ENCODE measurements at regions not wholly inside any gene's neighbourhood (a gene's known extent, or its start where the extent isn't known, plus 50 kb on each side); places are given as distances from the start of the nearest gene placed in this dataset.

- DNase-seq (ENCODE audit: low read depth): no peak
- TF ChIP-seq CTCF (IDR thresholded peaks at IDR 0.05; ENCODE audit: low read depth, low read length) (no peak), POLR2A (IDR thresholded peaks at IDR 0.05; ENCODE audit: extremely low read depth, insufficient read length) (no peak), MAX (IDR thresholded peaks at IDR 0.05; ENCODE audit: low read depth, low read length) (no peak), MYC (IDR thresholded peaks at IDR 0.05; ENCODE audit: low read depth, low read length) (no peak)
- H3K4me3 ChIP-seq (ENCODE audit: low read depth, low read length): no peak overlapping the region
Observed at GRCh38 chr9:84486663-84487062, 146.1 kb upstream of the SLC28A3 start.

DNA sequence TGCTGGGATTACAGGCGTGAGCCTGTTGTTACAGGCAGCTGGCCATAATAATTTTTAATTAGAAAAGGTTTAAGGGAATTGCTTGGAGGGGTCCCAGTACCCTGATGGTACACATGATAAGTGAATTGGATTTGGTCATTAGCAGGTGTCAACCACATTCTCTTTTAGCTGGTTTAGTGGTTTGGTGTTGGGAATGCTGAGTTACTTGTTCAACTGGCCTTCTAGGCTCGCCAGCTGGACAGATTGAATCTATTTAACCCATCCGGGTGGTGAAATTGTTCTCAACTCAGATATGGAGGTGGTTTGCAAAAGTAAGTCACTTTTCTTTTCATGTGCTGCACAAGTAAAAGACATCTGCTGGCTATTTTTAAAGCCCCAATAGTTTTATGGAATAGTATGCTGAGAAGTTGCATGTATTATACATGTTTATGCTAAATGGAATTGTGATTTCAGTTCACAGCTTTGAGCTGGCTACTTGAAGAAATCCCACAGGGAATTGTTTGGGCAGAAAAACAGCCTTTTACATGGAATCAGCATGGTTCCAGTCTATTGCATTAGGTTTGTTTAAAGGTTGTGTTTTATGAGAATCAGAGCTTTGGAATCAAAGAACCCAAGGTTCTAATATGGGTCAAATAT lies 149.8 kb upstream of the SLC28A3 start:
- TF ChIP-seq CTCF (IDR thresholded peaks at IDR 0.05; ENCODE audit: low read depth, low read length) (no peak), POLR2A (IDR thresholded peaks at IDR 0.05; ENCODE audit: extremely low read depth, insufficient read length) (no peak), MYC (IDR thresholded peaks at IDR 0.05; ENCODE audit: low read depth, low read length) (no peak), MAX (IDR thresholded peaks at IDR 0.05; ENCODE audit: low read depth, low read length) (no peak)
- H3K4me3 ChIP-seq (ENCODE audit: low read depth, low read length): no peak overlapping the region
- no peak for DNase-seq (ENCODE audit: low read depth)

GRCh38 chr9:84490842-84491325 lies 150.3 kb upstream of the SLC28A3 start:
- no peak overlapping the region for H3K4me3 ChIP-seq (ENCODE audit: low read depth, low read length)
- no peak for TF ChIP-seq CTCF (IDR thresholded peaks at IDR 0.05; ENCODE audit: low read depth, low read length)
- TF ChIP-seq POLR2A (IDR thresholded peaks at IDR 0.05; ENCODE audit: extremely low read depth, insufficient read length): no peak
- TF ChIP-seq MAX (IDR thresholded peaks at IDR 0.05; ENCODE audit: low read depth, low read length): no peak
- TF ChIP-seq MYC (IDR thresholded peaks at IDR 0.05; ENCODE audit: low read depth, low read length): no peak
- no peak for DNase-seq (ENCODE audit: low read depth)

DNA sequence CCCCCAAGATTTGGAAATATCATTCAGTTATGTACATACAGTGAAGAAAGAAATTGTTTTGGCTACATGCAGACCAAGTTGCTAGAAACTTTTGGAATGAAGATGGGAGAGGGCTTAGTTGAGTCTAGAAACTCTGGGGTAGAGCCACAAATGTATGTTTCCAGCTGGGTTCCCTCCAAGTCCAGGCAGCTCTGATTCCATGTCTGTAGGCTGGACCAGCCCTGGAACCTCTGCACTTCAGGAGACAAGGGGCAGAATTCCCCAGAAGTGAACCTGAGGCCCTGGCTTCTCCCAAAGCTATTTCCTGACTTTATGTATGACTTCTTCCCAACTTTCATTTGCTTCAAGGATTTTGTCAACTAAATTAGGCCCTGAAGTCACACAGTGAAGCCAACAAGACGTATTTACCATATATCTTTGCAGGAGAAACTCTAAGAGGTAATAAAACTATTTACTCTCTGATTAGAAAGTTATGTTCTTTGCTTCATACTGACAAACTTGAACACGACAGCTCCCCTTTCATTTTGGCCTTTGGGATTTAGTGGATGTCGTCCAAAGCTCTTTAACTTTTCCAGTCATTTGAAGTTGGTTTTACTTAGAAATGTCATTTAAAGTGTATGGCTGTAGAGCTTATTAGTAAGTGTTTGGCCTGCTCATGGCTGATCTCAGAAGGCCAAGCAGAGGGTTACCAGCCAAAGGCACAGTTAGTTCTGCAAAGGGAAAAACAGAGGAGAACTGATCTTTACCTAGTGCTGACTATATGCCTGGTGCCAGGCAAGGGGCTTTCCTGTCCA lies 152.0 kb upstream of the SLC28A3 start:
- DNase-seq (ENCODE audit: low read depth): no peak
- no peak for TF ChIP-seq MAX (IDR thresholded peaks at IDR 0.05; ENCODE audit: low read depth, low read length)
- TF ChIP-seq CTCF (IDR thresholded peaks at IDR 0.05; ENCODE audit: low read depth, low read length): no peak
- no peak for TF ChIP-seq POLR2A (IDR thresholded peaks at IDR 0.05; ENCODE audit: extremely low read depth, insufficient read length)
- no peak for TF ChIP-seq MYC (IDR thresholded peaks at IDR 0.05; ENCODE audit: low read depth, low read length)
- H3K4me3 ChIP-seq (ENCODE audit: low read depth, low read length): no peak overlapping the region

DNA sequence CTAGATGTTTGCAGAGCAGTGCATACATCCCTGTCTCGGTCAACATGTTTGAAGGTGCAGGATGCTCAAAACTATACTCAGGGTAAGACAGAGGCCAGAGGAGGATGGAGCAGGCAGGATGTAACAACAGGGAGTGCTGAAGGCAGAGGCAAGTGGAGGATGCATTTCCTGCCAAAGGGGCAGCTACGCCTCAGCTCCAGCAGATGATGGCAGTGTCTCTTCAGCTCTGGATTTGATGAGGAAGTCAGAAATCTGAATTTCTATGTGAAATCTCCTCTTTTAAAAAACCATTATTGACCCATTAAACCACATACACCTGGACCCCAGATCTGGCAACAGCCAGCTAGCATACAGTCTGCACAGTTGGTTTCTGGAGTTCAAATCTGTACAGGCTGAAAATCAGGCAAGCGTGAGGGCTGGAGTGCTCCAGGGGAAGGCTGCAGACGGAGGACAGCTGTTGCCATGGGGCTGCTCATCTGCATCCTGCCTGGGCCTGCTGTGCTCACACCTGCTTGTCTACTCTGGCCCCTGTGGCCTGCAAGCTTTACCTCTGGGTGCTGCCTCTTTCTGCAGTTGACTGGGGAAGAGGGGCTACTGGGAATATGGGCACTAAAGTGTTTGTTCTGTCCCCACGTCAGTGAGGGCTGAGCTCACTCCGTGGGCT lies 152.9 kb upstream of the SLC28A3 start:
- DNase-seq (ENCODE audit: low read depth): no peak
- H3K4me3 ChIP-seq (ENCODE audit: low read depth, low read length): no peak overlapping the region

More for the DNA sequence above, 152.9 kb upstream of the SLC28A3 start:
- TF ChIP-seq MAX (IDR thresholded peaks at IDR 0.05; ENCODE audit: low read depth, low read length) (no peak), CTCF (IDR thresholded peaks at IDR 0.05; ENCODE audit: low read depth, low read length) (no peak), MYC (IDR thresholded peaks at IDR 0.05; ENCODE audit: low read depth, low read length) (no peak), POLR2A (IDR thresholded peaks at IDR 0.05; ENCODE audit: extremely low read depth, insufficient read length) (no peak)
